Left renal cortex interstitium (tissue), 4 donors: ENCODE measurements at regions not wholly inside any gene's neighbourhood (a gene's known extent, or its start where the extent isn't known, plus 50 kb on each side); places are given as distances from the start of the nearest gene placed in this dataset.

ENCODE experiments used
- DNase-seq, 4 donors: peaks; one replicate each; pipeline ENCODE4 v3.0.0-alpha.2; 2013; ENCODE audit warnings: low read depth in 4 of 4, low spot score in 2 of 4, missing footprints in 1 of 4

GRCh38 chr7:18434171-18434570 is 61.4 kb upstream of the HDAC9 start:
- no peak for DNase-seq

- no peak for DNase-seq
These were observed 58.4 kb upstream of the HDAC9 start for GRCh38 chr7:18437101-18437500.

- DNase-seq: no peak
These were observed 54.6 kb upstream of the HDAC9 start for GRCh38 chr7:18440934-18441333.

GRCh38 chr7:18444826-18445225 is 50.7 kb upstream of the HDAC9 start:
- no peak for DNase-seq

- no peak for DNase-seq
These were observed 50.1 kb upstream of the HDAC9 start for GRCh38 chr7:18445483-18445882.
